A673 (cell line): ENCODE measurements at regions not wholly inside any gene's neighbourhood (a gene's known extent, or its start where the extent isn't known, plus 50 kb on each side); places are given as distances from the start of the nearest gene placed in this dataset.

ENCODE experiments used
- BruUV-seq: library from RNA; stranded (reverse); fragments of 400-500 nt; replicated peaks from 2 replicates; lab custom pipeline; 2021; lab: Mats Ljungman, UMichigan
- CTCF ChIA-PET: fragments of 300-600 bp; sonication (Branson Sonifier 250); formaldehyde crosslinking; loops from one replicate; lab custom pipeline; 2022; ENCODE audit warnings: antibody characterized with exemption; lab: Charles Lee
- POLR2A ChIA-PET: fragments of 300-600 bp; sonication (Branson Sonifier 250); formaldehyde crosslinking; loops from one replicate; lab custom pipeline; 2022; ENCODE audit warnings: antibody characterized with exemption; ENCODE audit not compliant: low non-redundant PET; lab: Charles Lee
- DNase-seq: peaks from one replicate; pipeline ENCODE4 v3.0.0-alpha.2; 2015; ENCODE audit warnings: low spot score
- H3K27ac ChIP-seq: fragments of 200-600 bp; sonication (generic); 2 replicates; pipeline ENCODE4 v1.5.1; 2016; ENCODE audit warnings: mixed run types, low read depth, mild to moderate bottlenecking, mixed read lengths, antibody characterized with exemption, low read length; ENCODE audit not compliant: poor library complexity, severe bottlenecking
- H3K27me3 ChIP-seq: fragments of 200-600 bp; sonication (generic); replicated peaks from 2 replicates; pipeline ENCODE4 v1.6.1; 2017; ENCODE audit warnings: mixed run types, low read depth, mild to moderate bottlenecking, mixed read lengths, antibody characterized with exemption, low read length; ENCODE audit not compliant: insufficient read depth, poor library complexity
- H3K36me3 ChIP-seq: fragments of 200-600 bp; sonication (generic); 2 replicates; pipeline ENCODE4 v1.6.1; 2016; ENCODE audit warnings: mixed run types, mild to moderate bottlenecking, mixed read lengths, antibody characterized with exemption, low read length; ENCODE audit not compliant: insufficient read depth, poor library complexity, severe bottlenecking
- H3K4me1 ChIP-seq: fragments of 200-600 bp; sonication (generic); 2 replicates; pipeline ENCODE4 v1.6.1; 2017; ENCODE audit warnings: mixed run types, mild to moderate bottlenecking, mixed read lengths, antibody characterized with exemption, low read length; ENCODE audit not compliant: insufficient read depth, poor library complexity, severe bottlenecking
- H3K4me3 ChIP-seq: fragments of 200-600 bp; sonication (generic); 2 replicates; pipeline ENCODE4 v1.5.1; 2016; ENCODE audit warnings: low read depth, mixed run types, mild to moderate bottlenecking, mixed read lengths, low read length; ENCODE audit not compliant: poor library complexity, severe bottlenecking
- H3K9me3 ChIP-seq: fragments of 200-600 bp; sonication (generic); 2 replicates; pipeline ENCODE4 v1.6.1; 2016; ENCODE audit warnings: mixed run types, low read depth, mild to moderate bottlenecking, mixed read lengths, antibody characterized with exemption, low read length; ENCODE audit not compliant: poor library complexity, severe bottlenecking
- EZH2 ChIP-seq: fragments of 200-600 bp; sonication (generic); IDR thresholded peaks from 2 replicates; pipeline ENCODE4 v1.6.1; 2017; ENCODE audit warnings: borderline replicate concordance, low read depth, mild to moderate bottlenecking, mixed read lengths, antibody characterized with exemption, low read length; ENCODE audit not compliant: poor library complexity, severe bottlenecking
- intact Hi-C: fragments of 100-400 bp; cut with micrococcal nuclease; formaldehyde crosslinking; loops from one replicate; pipeline ENCODE4 v1.10.0; 2022; ENCODE audit not compliant: unreplicated experiment
- TF ChIP-seq, protein P1 (sequence below): fragments of 300-800, 200-600 bp; sonication (generic); conservative IDR thresholded peaks from 2 replicates; pipeline ENCODE4 v1.5.1; 2017; ENCODE audit warnings: low read depth, mild to moderate bottlenecking, antibody characterized with exemption, low read length, moderate library complexity, mixed read lengths

DNA sequence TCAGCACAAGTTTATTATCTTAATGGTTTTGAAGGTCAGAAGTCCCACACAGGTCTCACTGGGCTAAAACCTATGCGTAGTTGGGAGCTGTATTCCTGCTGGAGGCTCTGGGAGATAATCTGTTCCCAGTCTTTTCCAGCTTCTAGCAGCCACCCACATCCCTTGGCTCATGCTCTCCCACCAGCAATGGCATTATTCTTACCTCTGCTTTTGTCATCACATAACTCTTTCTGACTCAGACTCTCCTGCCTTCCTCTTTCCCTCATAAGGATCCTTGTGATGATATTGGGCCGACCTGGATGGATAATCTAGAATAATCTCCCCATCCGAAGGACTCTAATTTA lies 122.2 kb upstream of the PRDX6 start:
- no peak for TF ChIP-seq EZH2
- TF ChIP-seq, protein P1, sequence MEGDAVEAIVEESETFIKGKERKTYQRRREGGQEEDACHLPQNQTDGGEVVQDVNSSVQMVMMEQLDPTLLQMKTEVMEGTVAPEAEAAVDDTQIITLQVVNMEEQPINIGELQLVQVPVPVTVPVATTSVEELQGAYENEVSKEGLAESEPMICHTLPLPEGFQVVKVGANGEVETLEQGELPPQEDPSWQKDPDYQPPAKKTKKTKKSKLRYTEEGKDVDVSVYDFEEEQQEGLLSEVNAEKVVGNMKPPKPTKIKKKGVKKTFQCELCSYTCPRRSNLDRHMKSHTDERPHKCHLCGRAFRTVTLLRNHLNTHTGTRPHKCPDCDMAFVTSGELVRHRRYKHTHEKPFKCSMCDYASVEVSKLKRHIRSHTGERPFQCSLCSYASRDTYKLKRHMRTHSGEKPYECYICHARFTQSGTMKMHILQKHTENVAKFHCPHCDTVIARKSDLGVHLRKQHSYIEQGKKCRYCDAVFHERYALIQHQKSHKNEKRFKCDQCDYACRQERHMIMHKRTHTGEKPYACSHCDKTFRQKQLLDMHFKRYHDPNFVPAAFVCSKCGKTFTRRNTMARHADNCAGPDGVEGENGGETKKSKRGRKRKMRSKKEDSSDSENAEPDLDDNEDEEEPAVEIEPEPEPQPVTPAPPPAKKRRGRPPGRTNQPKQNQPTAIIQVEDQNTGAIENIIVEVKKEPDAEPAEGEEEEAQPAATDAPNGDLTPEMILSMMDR, result no peak
- H3K27ac ChIP-seq, result no peak overlapping the region
- H3K27me3 ChIP-seq, result no peaks in the 10 kb centered on the region
- ChIA-PET CTCF (no interaction called here), POLR2A (no interaction called here)
- H3K4me3 ChIP-seq, result no peak overlapping the region
- BruUV-seq, result no TSS peak
- DNase-seq, result no peak
- no peaks in the 10 kb centered on the region for H3K4me1 ChIP-seq
- H3K9me3 ChIP-seq, result no peaks in the 10 kb centered on the region
- intact Hi-C loops, result no loop called here
- H3K36me3 ChIP-seq, result no peaks in the 10 kb centered on the region

DNA sequence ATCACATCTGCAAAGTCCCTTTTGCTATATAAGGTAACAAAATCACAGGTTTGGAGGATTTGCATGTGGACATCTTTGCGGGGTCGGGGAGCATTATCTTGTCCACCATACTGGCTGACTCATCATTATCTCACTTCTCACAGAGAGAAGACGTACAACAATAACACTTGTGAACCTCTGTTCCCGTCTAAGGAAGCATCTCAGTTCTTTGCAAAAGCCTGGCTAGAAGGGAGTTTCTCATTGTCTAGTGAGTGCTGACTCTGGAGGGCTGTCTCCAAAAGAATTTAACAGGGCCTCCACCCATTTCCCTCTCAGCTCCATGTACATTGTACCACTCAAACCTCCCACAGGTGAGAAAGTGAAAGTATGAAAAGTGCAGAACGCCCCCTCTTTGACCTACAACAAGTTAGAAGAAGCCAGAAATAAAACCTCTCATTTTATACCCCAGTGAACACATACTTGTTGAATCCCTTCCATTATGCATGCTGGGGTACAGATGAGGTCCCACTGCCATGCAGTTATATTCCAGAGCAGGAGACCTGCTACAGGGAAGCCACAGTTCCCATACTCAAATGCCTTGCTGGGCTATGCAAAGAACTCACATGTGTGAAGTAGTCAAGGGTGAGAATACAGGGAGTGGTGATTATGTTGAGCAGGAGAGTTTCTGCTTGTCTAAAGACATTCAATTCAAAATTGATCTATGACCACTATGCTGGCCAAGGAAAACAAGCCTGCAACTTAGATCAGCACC lies 121.7 kb upstream of the PRDX6 start:
- POLR2A ChIA-PET, result no interaction called here

GRCh38 chr1:173356191-173356762 lies 120.9 kb upstream of the PRDX6 start:
- ChIA-PET CTCF (no interaction called here), POLR2A (no interaction called here)
- no TSS peak for BruUV-seq
- Histone ChIP-seq H3K27ac (no peak overlapping the region), H3K4me3 (no peak overlapping the region), H3K9me3 (no peaks in the 10 kb centered on the region), H3K36me3 (no peaks in the 10 kb centered on the region), H3K4me1 (no peaks in the 10 kb centered on the region), H3K27me3 (no peaks in the 10 kb centered on the region)
- DNase-seq, result no peak
- intact Hi-C loops, result no loop called here
- no peak for TF ChIP-seq EZH2
- TF ChIP-seq, protein P1, result no peak

More for the DNA sequence above, 121.7 kb upstream of the PRDX6 start:
- no peaks in the 10 kb centered on the region for H3K9me3 ChIP-seq
- CTCF ChIA-PET, result no interaction called here
- no peak for DNase-seq
- intact Hi-C loops, result no loop called here
- no TSS peak for BruUV-seq
- TF ChIP-seq, protein P1, result no peak
- no peak for TF ChIP-seq EZH2
- H3K27me3 ChIP-seq, result no peaks in the 10 kb centered on the region
- H3K36me3 ChIP-seq, result no peaks in the 10 kb centered on the region
- no peak overlapping the region for H3K4me3 ChIP-seq
- H3K4me1 ChIP-seq, result no peaks in the 10 kb centered on the region
- H3K27ac ChIP-seq, result no peak overlapping the region
